HUDEP-2 (cell line): ENCODE measurements at regions not wholly inside any gene's neighbourhood (a gene's known extent, or its start where the extent isn't known, plus 50 kb on each side); places are given as distances from the start of the nearest gene placed in this dataset.
"Not testable (repeated sequence)": the region's sequence is repeated elsewhere in the genome, so short reads cannot be mapped to it uniquely, and the experiment has no call there.

Source experiments
- DNase-seq, 76 experiments: peaks; one replicate each; lab custom pipeline; 2025; ENCODE audit not compliant: unreplicated experiment in 76 of 76; lab: John Stamatoyannopoulos, UW

GRCh38 chr10:43845121-43845520, 196.4 kb upstream of the ZNF32 start:
- DNase-seq = no peak

GRCh38 chr10:43844221-43844620, 195.5 kb upstream of the ZNF32 start:
- no peak for DNase-seq

- no peak for DNase-seq
Measured at GRCh38 chr10:43843321-43844101, 194.8 kb upstream of the ZNF32 start.

- DNase-seq = no peak
Measured at GRCh38 chr10:43842496-43842895, 193.8 kb upstream of the ZNF32 start.

GRCh38 chr10:43842072-43842471, 193.4 kb upstream of the ZNF32 start:
- DNase-seq = no peak

- no peak for DNase-seq
Measured at GRCh38 chr10:43839973-43840372, 191.3 kb upstream of the ZNF32 start.

GRCh38 chr10:43834751-43835150, 186.1 kb upstream of the ZNF32 start:
- not testable (repeated sequence) for DNase-seq

GRCh38 chr10:43827853-43828252, 179.2 kb upstream of the ZNF32 start:
- no peak for DNase-seq

GRCh38 chr10:43825984-43826383, 177.3 kb upstream of the ZNF32 start:
- no peak for DNase-seq

GRCh38 chr10:43825421-43825820, 176.7 kb upstream of the ZNF32 start:
- no peak for DNase-seq

GRCh38 chr10:43824934-43825333, 176.3 kb upstream of the ZNF32 start:
- no peak for DNase-seq

- no peak for DNase-seq
Measured at GRCh38 chr10:43822631-43823580, 174.2 kb upstream of the ZNF32 start.

- no peak for DNase-seq
Measured at GRCh38 chr10:43821103-43821502, 172.4 kb upstream of the ZNF32 start.

GRCh38 chr10:43820663-43821062, 172.0 kb upstream of the ZNF32 start:
- DNase-seq = no peak

GRCh38 chr10:43819464-43820230, 171.0 kb upstream of the ZNF32 start:
- DNase-seq = no peak

GRCh38 chr10:43818687-43819086, 170.0 kb upstream of the ZNF32 start:
- DNase-seq = no peak

- DNase-seq = no peak
Measured at GRCh38 chr10:43817368-43817767, 168.7 kb upstream of the ZNF32 start.

GRCh38 chr10:43816351-43817321, 168.0 kb upstream of the ZNF32 start:
- no peak for DNase-seq

- DNase-seq = no peak
Measured at GRCh38 chr10:43815181-43815885, 166.7 kb upstream of the ZNF32 start.
